ENCODE measurements at regions not wholly inside any gene's neighbourhood (a gene's known extent, or its start where the extent isn't known, plus 50 kb on each side); places are given as distances from the start of the nearest gene placed in this dataset.

DNA sequence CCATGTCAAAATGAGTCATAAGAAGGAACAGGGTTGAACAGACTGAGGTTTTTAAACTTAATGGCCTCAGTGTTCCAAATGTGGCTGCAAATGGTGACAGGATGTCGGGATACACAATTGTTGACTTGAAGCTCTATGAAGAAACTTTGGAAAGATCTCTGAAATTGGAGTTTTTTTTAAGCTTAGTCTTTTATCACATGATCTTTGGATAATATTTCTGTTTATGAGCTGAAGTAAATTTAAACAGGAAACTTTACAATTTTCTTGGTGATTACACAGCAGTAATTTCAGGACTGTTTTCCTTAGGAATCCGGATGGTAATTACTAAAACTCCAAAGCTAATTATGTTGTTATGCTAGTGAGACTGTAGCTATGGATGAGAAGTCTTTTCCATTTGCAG is 199.1 kb upstream of the NRXN1 start:
- TF ChIP-seq POLR2A (IDR thresholded peaks at IDR 0.05) (no peak), CTCF (IDR thresholded peaks at IDR 0.05) (no peak), EP300 (IDR thresholded peaks at IDR 0.05) (no peak), POLR2AphosphoS5 (IDR thresholded peaks at IDR 0.05) (no peak)

Data from sigmoid colon (tissue), 4 donors.